SH-SY5Y (cell line): ENCODE measurements at regions not wholly inside any gene's neighbourhood (a gene's known extent, or its start where the extent isn't known, plus 50 kb on each side); places are given as distances from the start of the nearest gene placed in this dataset.

Experiments used
- GATA2 ChIP-seq: IDR thresholded peaks from 2 replicates; pipeline ENCODE4 v1.6.1; 2011; ENCODE audit warnings: mild to moderate bottlenecking, low read depth, low read length
- GATA3 ChIP-seq: IDR thresholded peaks from 2 replicates; pipeline ENCODE4 v1.6.1; 2011; ENCODE audit warnings: low read depth, mild to moderate bottlenecking, low read length, moderate library complexity

DNA sequence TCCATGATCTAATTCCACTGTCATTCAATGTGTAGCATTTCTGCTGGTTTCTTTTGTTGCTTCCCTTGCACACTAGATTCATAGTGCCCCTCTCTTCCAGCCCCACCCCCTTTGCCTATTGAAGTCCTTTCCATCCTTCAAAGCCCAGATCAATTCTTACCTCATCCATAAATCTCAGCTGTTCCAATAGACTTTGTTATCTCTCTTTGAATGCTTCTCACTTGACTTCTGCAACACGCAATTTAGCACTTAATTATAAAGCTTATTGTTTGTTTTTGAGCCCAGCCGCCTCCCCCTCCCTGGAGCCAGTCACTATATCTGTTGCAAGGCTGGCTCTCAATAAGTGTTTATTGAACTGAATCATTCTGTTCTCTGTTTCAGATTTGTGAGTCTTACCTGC lies 174.6 kb upstream of the TBL1XR1 start:
- no peak for TF ChIP-seq GATA3
- TF ChIP-seq GATA2, result no peak
